Glutamatergic neuron (in vitro differentiated cells): ENCODE measurements at regions not wholly inside any gene's neighbourhood (a gene's known extent, or its start where the extent isn't known, plus 50 kb on each side); places are given as distances from the start of the nearest gene placed in this dataset.
"Not testable (repeated sequence)": the region's sequence is repeated elsewhere in the genome, so short reads cannot be mapped to it uniquely, and the experiment has no call there.

Experiments
- DNase-seq: peaks from one replicate; pipeline ENCODE4 v3.0.0; 2022
- H3K27ac Mint-ChIP-seq: one replicate; pipeline ENCODE4 v1.8.0; 2020; ENCODE audit warnings: mild to moderate bottlenecking, mixed read lengths, inconsistent platforms; ENCODE audit not compliant: unreplicated experiment
- H3K27me3 Mint-ChIP-seq: one replicate; pipeline ENCODE4 v1.8.0; 2020; ENCODE audit warnings: mild to moderate bottlenecking, moderate library complexity, mixed read lengths, inconsistent platforms; ENCODE audit not compliant: unreplicated experiment
- H3K36me3 Mint-ChIP-seq: one replicate; pipeline ENCODE4 v1.8.0; 2020; ENCODE audit warnings: mild to moderate bottlenecking, mixed read lengths, inconsistent platforms; ENCODE audit not compliant: unreplicated experiment
- H3K4me1 Mint-ChIP-seq: one replicate; pipeline ENCODE4 v1.8.0; 2020; ENCODE audit warnings: mild to moderate bottlenecking, low read depth, mixed read lengths, inconsistent platforms; ENCODE audit not compliant: unreplicated experiment
- H3K4me3 Mint-ChIP-seq: one replicate; pipeline ENCODE4 v1.8.0; 2020; ENCODE audit warnings: mild to moderate bottlenecking, mixed read lengths, inconsistent platforms; ENCODE audit not compliant: unreplicated experiment
- H3K9me3 Mint-ChIP-seq: one replicate; pipeline ENCODE4 v1.8.0; 2020; ENCODE audit warnings: mild to moderate bottlenecking, moderate library complexity, mixed read lengths, inconsistent platforms; ENCODE audit not compliant: unreplicated experiment
- TF ChIP-seq, protein P1 (sequence below): fragments of 200-600 bp; sonication (generic); IDR thresholded peaks from one replicate; pipeline ENCODE4 v1.5.0; 2021; ENCODE audit not compliant: partially characterized antibody, unreplicated experiment

- H3K4me3 Mint-ChIP-seq = no peak overlapping the region
- no peak for DNase-seq
- H3K36me3 Mint-ChIP-seq = no peaks in the 10 kb centered on the region
- TF ChIP-seq, protein P1, sequence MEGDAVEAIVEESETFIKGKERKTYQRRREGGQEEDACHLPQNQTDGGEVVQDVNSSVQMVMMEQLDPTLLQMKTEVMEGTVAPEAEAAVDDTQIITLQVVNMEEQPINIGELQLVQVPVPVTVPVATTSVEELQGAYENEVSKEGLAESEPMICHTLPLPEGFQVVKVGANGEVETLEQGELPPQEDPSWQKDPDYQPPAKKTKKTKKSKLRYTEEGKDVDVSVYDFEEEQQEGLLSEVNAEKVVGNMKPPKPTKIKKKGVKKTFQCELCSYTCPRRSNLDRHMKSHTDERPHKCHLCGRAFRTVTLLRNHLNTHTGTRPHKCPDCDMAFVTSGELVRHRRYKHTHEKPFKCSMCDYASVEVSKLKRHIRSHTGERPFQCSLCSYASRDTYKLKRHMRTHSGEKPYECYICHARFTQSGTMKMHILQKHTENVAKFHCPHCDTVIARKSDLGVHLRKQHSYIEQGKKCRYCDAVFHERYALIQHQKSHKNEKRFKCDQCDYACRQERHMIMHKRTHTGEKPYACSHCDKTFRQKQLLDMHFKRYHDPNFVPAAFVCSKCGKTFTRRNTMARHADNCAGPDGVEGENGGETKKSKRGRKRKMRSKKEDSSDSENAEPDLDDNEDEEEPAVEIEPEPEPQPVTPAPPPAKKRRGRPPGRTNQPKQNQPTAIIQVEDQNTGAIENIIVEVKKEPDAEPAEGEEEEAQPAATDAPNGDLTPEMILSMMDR = no peak
- no peaks in the 10 kb centered on the region for H3K27me3 Mint-ChIP-seq
- no peak overlapping the region for H3K27ac Mint-ChIP-seq
- H3K4me1 Mint-ChIP-seq = no peaks in the 10 kb centered on the region
- H3K9me3 Mint-ChIP-seq = no peaks in the 10 kb centered on the region
Measured at GRCh38 chr12:58009405-58010195, 68.2 kb downstream of the ATP23 start.

DNA sequence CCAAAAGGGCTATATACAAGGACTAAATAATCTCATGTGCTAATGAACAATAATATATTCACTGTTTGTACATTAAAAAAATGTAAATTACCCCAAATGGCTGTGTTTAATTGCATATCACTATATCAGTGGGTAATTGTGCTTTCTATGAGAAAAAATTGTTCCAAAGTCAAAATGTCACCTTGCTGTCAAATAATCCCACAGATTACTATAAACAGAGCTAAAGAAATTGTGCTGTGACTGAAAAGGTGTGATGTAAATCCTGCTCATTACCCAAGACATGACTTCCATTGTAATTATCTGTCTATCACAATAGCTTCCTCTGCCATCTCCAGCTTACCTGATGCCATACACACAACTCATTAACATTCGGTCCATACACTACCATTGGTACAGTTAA, 70.3 kb downstream of the ATP23 start:
- Mint-ChIP-seq H3K4me3 (no peak overlapping the region), H3K36me3 (no peaks in the 10 kb centered on the region), H3K27me3 (no peaks in the 10 kb centered on the region), H3K9me3 (peaks cover 1% of the 10 kb centered on the region), H3K27ac (no peak overlapping the region), H3K4me1 (no peaks in the 10 kb centered on the region)
- TF ChIP-seq, protein P1 = no peak
- no peak for DNase-seq

- peaks cover 12% of the 10 kb centered on the region for H3K36me3 Mint-ChIP-seq
- not testable (repeated sequence) for DNase-seq, H3K27ac Mint-ChIP-seq, H3K27me3 Mint-ChIP-seq, H3K9me3 Mint-ChIP-seq, H3K4me1 Mint-ChIP-seq, H3K4me3 Mint-ChIP-seq
Measured at GRCh38 chr12:58022379-58023020, 81.1 kb downstream of the ATP23 start.

- Mint-ChIP-seq H3K27ac (no peak overlapping the region), H3K36me3 (peaks cover 4% of the 10 kb centered on the region), H3K4me1 (no peaks in the 10 kb centered on the region), H3K9me3 (no peaks in the 10 kb centered on the region), H3K4me3 (no peak overlapping the region), H3K27me3 (no peaks in the 10 kb centered on the region)
- TF ChIP-seq, protein P1 = no peak
- DNase-seq = no peak
Measured at GRCh38 chr12:58025431-58025830, 84.1 kb downstream of the ATP23 start.

- no peak overlapping the region for H3K4me3 Mint-ChIP-seq
- no peaks in the 10 kb centered on the region for H3K9me3 Mint-ChIP-seq
- no peaks in the 10 kb centered on the region for H3K36me3 Mint-ChIP-seq
- no peaks in the 10 kb centered on the region for H3K27me3 Mint-ChIP-seq
- no peaks in the 10 kb centered on the region for H3K4me1 Mint-ChIP-seq
- no peak overlapping the region for H3K27ac Mint-ChIP-seq
- DNase-seq = no peak
- TF ChIP-seq, protein P1 = no peak
Measured at GRCh38 chr12:58026426-58026825, 85.1 kb downstream of the ATP23 start.
